ENCODE measurements at regions not wholly inside any gene's neighbourhood (a gene's known extent, or its start where the extent isn't known, plus 50 kb on each side); places are given as distances from the start of the nearest gene placed in this dataset.

GRCh38 chr13:40341501-40341900, 324.9 kb downstream of the FOXO1 start:
- Mint-ChIP-seq H3K9me3 (no peaks in the 10 kb centered on the region), H3K4me3 (no peak overlapping the region), H3K27ac (no peak overlapping the region), H3K36me3 (ENCODE audit: low read depth) (no peaks in the 10 kb centered on the region), H3K4me1 (ENCODE audit: low read depth) (peaks cover 6% of the 10 kb centered on the region), H3K27me3 (ENCODE audit: low read depth) (peaks cover 4% of the 10 kb centered on the region)

- no peaks in the 10 kb centered on the region for H3K9me3 Mint-ChIP-seq
- H3K36me3 Mint-ChIP-seq (ENCODE audit: low read depth) = no peaks in the 10 kb centered on the region
- H3K4me1 Mint-ChIP-seq (ENCODE audit: low read depth) = no peaks in the 10 kb centered on the region
- H3K4me3 Mint-ChIP-seq = no peak overlapping the region
- peaks cover 4% of the 10 kb centered on the region for H3K27me3 Mint-ChIP-seq (ENCODE audit: low read depth)
- H3K27ac Mint-ChIP-seq = no peak overlapping the region
Observed at GRCh38 chr13:40342461-40342860, 324.0 kb downstream of the FOXO1 start.

- Mint-ChIP-seq H3K4me3 (no peak overlapping the region), H3K9me3 (no peaks in the 10 kb centered on the region), H3K27ac (no peak overlapping the region)
Observed at GRCh38 chr13:40342901-40343300, 323.5 kb downstream of the FOXO1 start.

GRCh38 chr13:40343550-40344269, 322.7 kb downstream of the FOXO1 start:
- H3K27ac Mint-ChIP-seq = no peak overlapping the region
- no peaks in the 10 kb centered on the region for H3K4me1 Mint-ChIP-seq (ENCODE audit: low read depth)
- H3K4me3 Mint-ChIP-seq = no peak overlapping the region
- no peaks in the 10 kb centered on the region for H3K36me3 Mint-ChIP-seq (ENCODE audit: low read depth)
- peaks cover 4% of the 10 kb centered on the region for H3K27me3 Mint-ChIP-seq (ENCODE audit: low read depth)
- no peaks in the 10 kb centered on the region for H3K9me3 Mint-ChIP-seq

More at GRCh38 chr13:40342901-40343300, 323.5 kb downstream of the FOXO1 start:
- Mint-ChIP-seq H3K27me3 (ENCODE audit: low read depth) (peaks cover 4% of the 10 kb centered on the region), H3K36me3 (ENCODE audit: low read depth) (no peaks in the 10 kb centered on the region), H3K4me1 (ENCODE audit: low read depth) (no peaks in the 10 kb centered on the region)

- H3K27ac Mint-ChIP-seq = no peak overlapping the region
- no peak overlapping the region for H3K4me3 Mint-ChIP-seq
- no peaks in the 10 kb centered on the region for H3K36me3 Mint-ChIP-seq (ENCODE audit: low read depth)
- H3K9me3 Mint-ChIP-seq = no peaks in the 10 kb centered on the region
- peaks cover 4% of the 10 kb centered on the region for H3K27me3 Mint-ChIP-seq (ENCODE audit: low read depth)
- H3K4me1 Mint-ChIP-seq (ENCODE audit: low read depth) = no peaks in the 10 kb centered on the region
Observed at GRCh38 chr13:40344270-40345148, 321.9 kb downstream of the FOXO1 start.

- Mint-ChIP-seq H3K4me1 (ENCODE audit: low read depth) (no peaks in the 10 kb centered on the region), H3K36me3 (ENCODE audit: low read depth) (no peaks in the 10 kb centered on the region), H3K4me3 (no peak overlapping the region), H3K9me3 (no peaks in the 10 kb centered on the region), H3K27ac (no peak overlapping the region), H3K27me3 (ENCODE audit: low read depth) (peaks cover 4% of the 10 kb centered on the region)
Observed at GRCh38 chr13:40345149-40345514, 321.3 kb downstream of the FOXO1 start.

- no peak overlapping the region for H3K4me3 Mint-ChIP-seq
- no peaks in the 10 kb centered on the region for H3K4me1 Mint-ChIP-seq (ENCODE audit: low read depth)
- no peaks in the 10 kb centered on the region for H3K36me3 Mint-ChIP-seq (ENCODE audit: low read depth)
- peaks cover 4% of the 10 kb centered on the region for H3K27me3 Mint-ChIP-seq (ENCODE audit: low read depth)
- H3K27ac Mint-ChIP-seq = no peak overlapping the region
- no peaks in the 10 kb centered on the region for H3K9me3 Mint-ChIP-seq
Observed at GRCh38 chr13:40345654-40346372, 320.6 kb downstream of the FOXO1 start.

GRCh38 chr13:40346592-40346991, 319.8 kb downstream of the FOXO1 start:
- Mint-ChIP-seq H3K9me3 (no peaks in the 10 kb centered on the region), H3K4me1 (ENCODE audit: low read depth) (no peaks in the 10 kb centered on the region), H3K27me3 (ENCODE audit: low read depth) (peaks cover 4% of the 10 kb centered on the region), H3K36me3 (ENCODE audit: low read depth) (no peaks in the 10 kb centered on the region), H3K27ac (no peak overlapping the region), H3K4me3 (no peak overlapping the region)

- Mint-ChIP-seq H3K4me3 (no peak overlapping the region), H3K4me1 (ENCODE audit: low read depth) (peaks cover 1% of the 10 kb centered on the region), H3K27ac (no peak overlapping the region), H3K27me3 (ENCODE audit: low read depth) (peaks cover 4% of the 10 kb centered on the region), H3K9me3 (no peaks in the 10 kb centered on the region), H3K36me3 (ENCODE audit: low read depth) (no peaks in the 10 kb centered on the region)
Observed at GRCh38 chr13:40348096-40348679, 318.3 kb downstream of the FOXO1 start.

- Mint-ChIP-seq H3K4me3 (no peak overlapping the region), H3K27me3 (ENCODE audit: low read depth) (no peaks in the 10 kb centered on the region), H3K27ac (no peak overlapping the region), H3K9me3 (no peaks in the 10 kb centered on the region), H3K36me3 (ENCODE audit: low read depth) (no peaks in the 10 kb centered on the region), H3K4me1 (ENCODE audit: low read depth) (peaks cover 1% of the 10 kb centered on the region)
Observed at GRCh38 chr13:40350283-40350992, 316.0 kb downstream of the FOXO1 start.

GRCh38 chr13:40351537-40352379, 314.7 kb downstream of the FOXO1 start:
- Mint-ChIP-seq H3K36me3 (ENCODE audit: low read depth) (no peaks in the 10 kb centered on the region), H3K27me3 (ENCODE audit: low read depth) (no peaks in the 10 kb centered on the region), H3K27ac (no peak overlapping the region), H3K4me1 (ENCODE audit: low read depth) (peaks cover 1% of the 10 kb centered on the region), H3K9me3 (no peaks in the 10 kb centered on the region), H3K4me3 (no peak overlapping the region)

GRCh38 chr13:40352380-40352778, 314.1 kb downstream of the FOXO1 start:
- Mint-ChIP-seq H3K4me3 (no peak overlapping the region), H3K36me3 (ENCODE audit: low read depth) (no peaks in the 10 kb centered on the region), H3K27ac (no peak overlapping the region), H3K9me3 (no peaks in the 10 kb centered on the region), H3K4me1 (ENCODE audit: low read depth) (peaks cover 1% of the 10 kb centered on the region), H3K27me3 (ENCODE audit: low read depth) (no peaks in the 10 kb centered on the region)

GRCh38 chr13:40352802-40353562, 313.5 kb downstream of the FOXO1 start:
- no peak overlapping the region for H3K27ac Mint-ChIP-seq
- H3K36me3 Mint-ChIP-seq (ENCODE audit: low read depth) = no peaks in the 10 kb centered on the region
- no peaks in the 10 kb centered on the region for H3K27me3 Mint-ChIP-seq (ENCODE audit: low read depth)
- H3K9me3 Mint-ChIP-seq = no peaks in the 10 kb centered on the region
- H3K4me1 Mint-ChIP-seq (ENCODE audit: low read depth) = peaks cover 1% of the 10 kb centered on the region
- H3K4me3 Mint-ChIP-seq = no peak overlapping the region

All from T-helper 1 cell treated with Interleukin-12 subunit alpha and Interleukin-12 subunit beta and Interleukin-4 antibody, amounts not matched to agents 30 μg/mL and 1 μg/mL, for 36 hours (primary cell).